GM21786 (cell line): ENCODE measurements at regions not wholly inside any gene's neighbourhood (a gene's known extent, or its start where the extent isn't known, plus 50 kb on each side); places are given as distances from the start of the nearest gene placed in this dataset.

Experiments
- ATAC-seq: cut with Tn5 transposase; IDR thresholded peaks from one replicate; pipeline ENCODE4 v1.9.1; 2021; ENCODE audit not compliant: unreplicated experiment

GRCh38 chr7:12120632-12121031 lies 90.5 kb upstream of the TMEM106B start:
- no peak for ATAC-seq

- ATAC-seq, result no peak
Measured at GRCh38 chr7:12123172-12123571, 87.9 kb upstream of the TMEM106B start.

GRCh38 chr7:12124028-12124427 lies 87.1 kb upstream of the TMEM106B start:
- no peak for ATAC-seq

GRCh38 chr7:12127455-12127854 lies 83.6 kb upstream of the TMEM106B start:
- ATAC-seq, result no peak

GRCh38 chr7:12130609-12131008 lies 80.5 kb upstream of the TMEM106B start:
- ATAC-seq, result no peak

- no peak for ATAC-seq
Measured at GRCh38 chr7:12131122-12131521, 80.0 kb upstream of the TMEM106B start.

- ATAC-seq, result no peak
Measured at GRCh38 chr7:12133865-12134264, 77.2 kb upstream of the TMEM106B start.

GRCh38 chr7:12136523-12136922 lies 74.6 kb upstream of the TMEM106B start:
- no peak for ATAC-seq

GRCh38 chr7:12137283-12137682 lies 73.8 kb upstream of the TMEM106B start:
- ATAC-seq, result no peak

GRCh38 chr7:12138421-12138820 lies 72.7 kb upstream of the TMEM106B start:
- no peak for ATAC-seq

- ATAC-seq, result no peak
Measured at GRCh38 chr7:12139416-12139815, 71.7 kb upstream of the TMEM106B start.

GRCh38 chr7:12146813-12147212 lies 64.3 kb upstream of the TMEM106B start:
- no peak for ATAC-seq

GRCh38 chr7:12152196-12152918 lies 58.7 kb upstream of the TMEM106B start:
- ATAC-seq, result no peak

GRCh38 chr7:12154119-12154518 lies 57.0 kb upstream of the TMEM106B start:
- no peak for ATAC-seq

- ATAC-seq, result no peak
Measured at GRCh38 chr7:12157517-12157916, 53.6 kb upstream of the TMEM106B start.

- ATAC-seq, result no peak
Measured at GRCh38 chr7:12158334-12159060, 52.6 kb upstream of the TMEM106B start.

GRCh38 chr7:12161146-12161545 lies 49.9 kb upstream of the TMEM106B start:
- no peak for ATAC-seq
